ENCODE measurements at regions not wholly inside any gene's neighbourhood (a gene's known extent, or its start where the extent isn't known, plus 50 kb on each side); places are given as distances from the start of the nearest gene placed in this dataset.

DNA sequence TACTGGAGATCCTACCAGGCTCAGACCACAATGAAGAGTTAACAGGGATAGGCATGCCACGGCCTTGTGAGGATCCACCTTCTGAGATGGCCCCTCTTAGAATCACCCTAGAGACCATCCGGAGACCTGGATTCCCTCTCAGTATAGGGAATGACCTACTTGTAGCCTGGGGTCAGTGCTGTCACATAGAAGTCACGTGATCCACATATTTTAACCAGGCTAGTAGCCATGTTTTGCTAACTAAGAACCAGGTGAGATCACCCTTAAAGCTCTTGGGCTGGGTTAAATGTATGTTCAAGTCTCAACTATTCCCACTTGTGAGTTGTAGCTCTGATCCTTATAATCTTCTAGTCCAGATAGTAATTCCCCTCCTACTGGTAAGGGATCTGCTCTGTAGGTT, 215.4 kb downstream of the CCNG2 start:
- no peak for DNase-seq (ENCODE audit: low read depth)

DNA sequence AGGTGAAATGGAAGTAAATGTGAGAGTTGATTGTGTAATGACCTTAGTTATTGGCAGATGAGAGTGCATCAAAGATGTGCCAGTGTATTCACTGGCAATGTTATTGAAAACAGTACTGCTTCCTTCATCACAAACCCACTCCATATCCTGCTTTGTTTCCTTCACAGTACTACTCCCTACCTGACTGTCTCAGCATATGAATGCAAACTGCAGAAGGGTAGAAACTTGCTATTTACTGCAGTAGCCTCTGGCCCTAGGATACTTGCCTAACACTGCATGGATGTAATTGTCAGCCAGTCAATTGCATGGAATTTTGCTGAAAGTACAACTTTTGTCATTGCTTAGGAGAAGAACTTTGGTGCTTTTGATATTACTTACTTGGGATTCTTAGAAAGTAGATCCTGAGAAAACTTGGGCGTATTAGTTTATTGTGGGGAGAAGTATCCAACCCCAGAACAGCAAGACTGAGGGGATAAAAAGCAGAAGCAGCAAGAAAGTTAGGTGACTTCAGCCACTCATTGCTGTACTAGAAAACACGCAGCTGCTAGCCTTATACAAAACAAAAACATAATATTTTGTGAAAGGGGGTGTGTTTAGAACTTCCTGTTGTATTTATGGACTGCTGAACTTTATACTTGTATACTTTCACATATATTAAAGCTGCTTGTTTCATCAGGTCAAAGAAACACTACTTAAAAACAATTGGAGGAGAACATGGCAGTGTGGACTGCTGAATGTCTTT, 219.0 kb downstream of the CCNG2 start:
- DNase-seq (ENCODE audit: low read depth): no peak

DNA sequence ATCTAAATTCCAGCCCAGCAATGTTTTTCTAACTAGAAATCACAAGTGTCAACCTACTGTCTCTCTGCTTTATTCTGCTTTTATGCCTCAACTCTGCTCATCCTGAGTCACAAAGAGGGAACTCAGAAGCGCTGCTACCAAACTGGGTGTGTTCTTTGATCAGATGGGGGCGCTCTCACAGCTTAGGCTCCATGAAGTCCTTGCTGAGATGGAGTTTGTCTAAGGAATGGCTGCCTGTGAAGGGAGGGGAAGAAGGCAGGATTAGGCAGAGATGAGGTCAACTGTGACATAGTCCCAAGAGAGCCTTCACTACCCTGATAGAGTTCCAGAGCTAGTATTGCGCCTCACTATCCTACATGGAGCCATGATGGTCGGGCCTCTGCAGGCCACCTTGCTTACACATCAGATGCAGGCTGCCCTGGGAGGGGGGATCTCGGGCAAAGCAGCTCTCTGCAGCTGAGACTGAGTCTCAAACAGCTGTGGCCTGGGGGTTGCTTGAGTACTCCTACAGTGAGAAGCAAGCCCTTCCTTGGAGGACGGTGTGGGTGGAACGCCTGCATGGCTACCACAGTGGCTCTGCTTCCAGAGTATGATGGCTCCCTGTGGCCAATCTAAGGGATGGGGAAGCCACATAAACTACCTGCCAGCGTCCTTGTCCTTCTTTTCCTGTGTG, 219.9 kb downstream of the CCNG2 start:
- DNase-seq (ENCODE audit: low read depth): no peak

DNA sequence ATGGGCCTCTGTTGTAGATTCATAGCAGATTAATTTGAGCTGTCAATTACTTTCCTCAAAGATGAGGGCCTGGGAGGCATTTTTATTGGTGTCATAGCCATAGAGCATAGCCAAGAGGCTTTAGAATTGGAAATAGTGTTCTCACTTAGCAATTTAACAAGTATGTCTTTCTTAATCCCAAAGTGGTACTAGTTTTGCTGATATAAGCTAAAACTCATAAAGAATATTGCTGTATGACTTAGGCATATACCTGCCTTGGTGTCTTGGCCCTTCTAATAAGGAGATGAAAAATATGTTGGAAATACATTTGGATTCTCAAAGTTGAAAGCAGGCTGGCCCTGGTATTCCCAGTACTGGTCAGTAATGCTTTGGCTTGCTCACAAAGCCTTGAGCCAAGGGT, 221.5 kb upstream of the CXCL13 start:
- DNase-seq (ENCODE audit: low read depth): no peak

DNA sequence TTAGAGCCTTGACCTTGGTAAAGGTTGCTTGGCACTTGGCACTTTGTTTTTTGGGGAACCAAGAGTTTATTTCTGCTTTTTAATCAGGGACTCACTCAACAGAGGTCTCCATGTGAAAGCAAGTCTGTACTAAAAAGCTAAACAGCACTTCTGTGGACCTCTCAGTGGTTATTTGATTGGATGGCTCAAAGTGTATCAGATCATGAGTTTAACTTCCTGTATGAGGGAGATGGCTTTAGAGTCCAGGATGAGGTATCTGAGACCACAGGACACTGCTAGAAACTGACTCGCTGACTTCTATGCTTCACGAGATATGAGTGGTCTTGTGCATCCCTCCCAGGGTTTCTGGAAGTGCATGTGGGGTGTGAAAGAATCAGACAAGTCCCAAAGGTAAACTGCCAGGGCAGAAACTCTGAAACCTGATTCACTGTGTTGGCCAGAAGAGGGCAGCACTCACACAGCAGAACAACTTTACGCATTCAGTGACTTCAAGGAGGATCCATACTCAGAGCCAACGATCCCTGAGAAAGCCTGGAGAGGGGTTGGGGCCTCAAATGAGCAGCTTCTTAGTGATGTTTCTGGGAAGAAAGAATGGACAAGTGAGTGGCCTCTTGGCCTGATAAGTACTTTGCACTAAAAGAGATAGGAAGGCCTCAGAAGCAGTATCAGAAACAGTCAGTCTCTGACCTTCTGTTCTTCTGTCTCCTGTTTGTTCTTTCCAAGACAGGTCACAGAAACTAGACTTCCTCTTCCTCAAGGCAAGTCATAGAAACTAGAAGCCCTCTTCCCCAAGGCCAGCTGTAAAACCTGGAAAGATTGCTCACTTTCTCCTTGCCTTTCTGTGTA, 220.3 kb upstream of the CXCL13 start:
- peak; percentile 16 for DNase-seq (ENCODE audit: low read depth)

DNA sequence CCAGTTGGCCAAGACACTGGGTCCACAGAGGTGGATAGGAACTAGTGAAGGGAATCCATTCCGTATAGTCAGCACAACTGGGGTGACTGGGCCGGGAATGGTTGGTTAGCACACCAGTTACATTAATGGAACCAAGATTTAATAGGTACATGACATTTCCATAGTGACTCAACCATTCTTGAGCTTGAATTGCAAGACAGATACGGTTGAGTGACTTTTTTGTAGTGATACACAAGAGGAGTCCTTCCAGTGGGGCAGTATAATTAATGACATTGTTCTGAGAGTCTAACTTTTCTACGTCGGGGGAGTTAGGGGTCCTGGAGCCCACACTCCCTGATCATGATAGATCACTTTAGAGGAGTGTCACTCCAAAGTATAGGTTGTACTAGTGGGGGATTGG, 211.6 kb upstream of the CXCL13 start:
- no peak for DNase-seq (ENCODE audit: low read depth)

DNA sequence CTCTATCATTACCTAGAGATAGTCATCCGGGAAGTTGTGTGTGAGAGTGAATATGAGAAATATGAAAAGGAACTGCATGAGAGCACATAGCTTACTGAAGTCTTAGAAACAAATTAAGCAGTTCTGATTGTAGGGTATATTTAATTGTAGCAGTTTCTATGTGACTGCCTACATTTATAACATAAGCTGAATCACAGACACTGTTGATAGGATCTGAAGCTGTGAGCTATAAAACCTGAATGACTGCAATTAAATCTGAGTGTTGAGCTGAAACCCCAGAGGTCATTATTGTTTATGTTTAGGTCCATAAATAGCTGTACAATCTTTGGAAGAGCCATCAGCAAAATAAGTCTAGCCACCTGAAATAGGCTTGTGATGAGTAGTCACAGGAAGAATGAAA, 210.1 kb upstream of the CXCL13 start:
- no peak for DNase-seq (ENCODE audit: low read depth)

DNA sequence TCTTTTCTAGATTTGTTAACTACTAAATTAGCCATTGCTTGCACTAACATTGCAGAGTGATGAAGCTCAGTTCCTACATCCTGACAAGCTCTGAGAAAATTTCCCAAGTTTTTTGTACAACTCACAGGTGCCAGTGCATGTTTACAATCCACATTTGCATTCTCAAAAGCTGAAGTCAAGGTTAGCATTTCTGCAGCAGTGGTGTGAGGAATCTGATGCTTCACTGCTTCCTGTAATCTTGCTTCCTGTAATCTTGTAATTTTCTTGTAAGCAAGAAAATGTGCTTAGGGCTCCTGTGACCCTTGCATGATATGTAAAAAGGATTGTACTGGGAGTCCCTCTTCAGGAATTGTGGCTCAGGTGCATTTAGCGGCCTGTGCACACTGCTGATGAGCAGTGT, 207.4 kb upstream of the CXCL13 start:
- DNase-seq (ENCODE audit: low read depth): no peak

DNA sequence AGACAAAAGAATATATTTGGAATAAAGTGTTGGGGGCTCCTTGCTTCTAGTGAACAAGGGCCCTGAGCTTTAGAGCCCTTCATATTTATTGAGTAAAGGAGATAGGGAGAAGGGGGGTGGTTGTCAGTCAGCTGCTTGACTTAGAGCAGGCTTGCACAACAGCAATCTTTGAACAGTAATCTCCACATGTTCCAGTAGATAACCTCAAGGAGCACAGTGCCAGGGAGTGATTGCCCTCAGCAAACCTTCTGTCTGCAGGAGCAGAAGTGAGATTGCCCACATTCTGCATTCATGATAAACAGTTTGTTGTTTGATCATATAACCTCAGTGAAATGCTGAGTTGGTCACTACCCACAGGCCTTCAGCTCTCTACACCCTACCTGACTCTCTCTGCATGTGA, 205.8 kb upstream of the CXCL13 start:
- DNase-seq (ENCODE audit: low read depth): no peak

DNA sequence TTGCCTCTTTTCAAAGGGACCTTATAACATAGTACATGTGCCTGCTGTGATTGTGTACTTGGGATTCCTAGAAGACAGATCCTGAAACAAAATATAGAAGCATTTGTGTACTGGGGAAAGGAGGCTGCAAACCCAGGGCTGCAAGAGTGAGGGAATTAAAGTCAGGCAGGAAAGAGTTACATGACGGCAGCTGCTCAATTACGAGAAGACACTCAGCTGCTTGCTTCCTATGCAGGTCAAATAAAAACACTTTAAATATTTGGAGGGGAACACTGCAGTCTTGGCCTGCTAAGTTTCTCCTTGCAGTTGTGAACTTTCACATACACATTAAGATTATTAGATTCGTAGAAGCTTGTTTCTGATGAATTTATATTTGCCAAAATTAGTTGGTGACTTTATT, 191.9 kb upstream of the CXCL13 start:
- DNase-seq (ENCODE audit: low read depth): no peak

DNA sequence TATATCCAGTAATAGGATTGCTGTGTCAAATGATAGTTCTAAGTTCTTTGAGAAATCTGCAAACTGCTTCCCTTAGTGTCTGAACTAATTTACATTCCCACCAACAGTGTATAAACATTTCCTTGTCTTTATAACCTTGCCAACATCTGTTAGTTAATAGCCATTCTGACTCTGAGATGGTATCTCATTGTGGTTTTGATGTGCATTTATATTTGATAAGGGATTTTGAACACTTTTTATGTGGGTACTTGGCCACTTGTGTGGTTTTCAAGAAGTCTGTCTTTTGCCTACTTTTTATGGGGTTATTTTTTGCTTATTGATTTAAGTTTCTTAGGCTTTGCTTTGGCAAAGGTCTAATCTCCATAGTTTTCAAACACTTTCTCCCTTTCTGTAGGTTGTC, 189.9 kb upstream of the CXCL13 start:
- no peak for DNase-seq (ENCODE audit: low read depth)

DNA sequence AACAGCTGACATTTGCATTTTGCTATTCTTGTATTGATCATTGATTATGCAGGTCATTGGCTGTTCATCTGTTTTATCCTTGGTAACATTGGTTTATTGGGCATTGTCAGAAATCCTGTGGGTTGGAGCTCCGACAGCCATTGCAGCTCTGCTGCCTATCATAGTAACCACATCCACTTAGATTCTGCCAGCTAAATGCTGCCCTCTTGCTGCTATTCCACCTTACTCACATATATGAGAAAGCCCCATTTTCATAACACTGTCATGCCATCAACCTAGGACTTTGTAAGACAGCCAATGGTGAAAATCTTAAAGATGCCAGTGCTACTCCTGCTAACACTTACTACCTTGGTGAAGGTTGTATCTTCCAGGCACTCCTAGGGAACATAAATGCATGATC, 187.3 kb upstream of the CXCL13 start:
- DNase-seq (ENCODE audit: low read depth): no peak

DNA sequence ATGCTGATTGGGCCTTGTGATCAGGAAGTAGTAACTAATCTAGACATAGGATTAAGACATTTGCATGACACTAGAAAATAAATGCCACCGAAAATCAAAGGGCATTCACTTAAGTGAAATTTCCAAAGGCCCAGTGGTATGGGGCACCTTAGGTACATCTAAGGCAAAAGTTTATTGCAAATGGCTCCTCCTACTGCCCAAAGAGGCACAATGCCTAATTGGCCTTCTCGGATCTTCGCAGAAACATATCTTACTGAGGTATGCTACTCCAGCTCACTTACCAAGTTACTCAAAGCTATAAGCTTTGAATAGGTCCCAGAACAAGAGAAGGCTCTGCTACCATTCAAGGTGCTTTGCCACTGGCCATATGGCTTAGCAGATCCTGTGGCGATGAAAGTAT, 174.8 kb upstream of the CXCL13 start:
- DNase-seq (ENCODE audit: low read depth): no peak

DNA sequence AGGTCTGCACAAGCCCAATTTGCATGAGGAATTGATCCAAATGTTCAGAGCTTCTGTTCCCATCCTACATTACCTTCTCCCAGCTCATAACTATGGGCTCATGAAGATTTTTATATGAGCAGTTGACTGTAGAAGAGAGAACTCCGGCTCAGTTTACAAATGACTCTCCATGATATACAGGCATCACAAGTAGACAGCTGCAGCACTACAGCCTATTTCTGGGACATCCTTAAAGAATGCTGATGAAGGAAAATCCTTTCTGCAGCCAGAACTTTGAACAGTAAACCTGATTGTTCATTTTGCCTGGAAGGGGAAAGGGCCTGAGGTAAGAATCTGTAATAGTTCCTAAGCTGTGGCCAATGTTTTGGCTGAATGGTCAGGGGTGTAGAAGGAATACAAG, 174.1 kb upstream of the CXCL13 start:
- DNase-seq (ENCODE audit: low read depth): no peak

DNA sequence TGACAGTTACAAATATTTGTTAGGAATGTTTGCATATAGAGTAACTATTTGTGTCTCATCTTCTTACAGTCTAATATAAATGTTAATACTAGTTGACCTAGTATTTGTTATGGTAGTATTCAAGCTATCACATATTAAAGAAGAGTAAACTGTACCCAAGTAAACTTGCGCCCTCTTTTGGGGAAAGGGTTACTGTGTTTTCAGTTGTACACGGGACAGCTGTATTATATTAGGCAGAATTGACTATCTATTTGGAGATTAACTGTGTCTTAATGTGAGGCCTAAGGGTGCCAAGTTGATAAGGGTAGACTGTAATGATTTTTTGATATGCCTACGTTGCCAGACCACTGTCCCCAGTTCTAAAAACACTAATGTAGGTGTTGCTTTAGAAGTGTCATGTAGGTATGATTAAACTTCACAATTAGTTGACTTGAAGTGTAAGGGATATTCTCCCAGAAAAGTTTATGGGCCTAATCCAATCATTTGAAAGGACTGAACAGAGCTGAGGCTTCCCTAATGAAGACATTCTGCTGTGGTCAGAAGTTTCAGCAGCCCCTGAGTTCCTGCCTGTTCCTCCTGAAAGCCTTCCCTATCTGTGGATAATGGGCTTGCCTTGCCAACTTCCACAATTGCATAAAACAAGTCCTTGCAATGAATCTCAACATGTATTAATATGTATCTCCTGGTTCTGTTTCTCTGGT, 172.8 kb upstream of the CXCL13 start:
- DNase-seq (ENCODE audit: low read depth): no peak

DNA sequence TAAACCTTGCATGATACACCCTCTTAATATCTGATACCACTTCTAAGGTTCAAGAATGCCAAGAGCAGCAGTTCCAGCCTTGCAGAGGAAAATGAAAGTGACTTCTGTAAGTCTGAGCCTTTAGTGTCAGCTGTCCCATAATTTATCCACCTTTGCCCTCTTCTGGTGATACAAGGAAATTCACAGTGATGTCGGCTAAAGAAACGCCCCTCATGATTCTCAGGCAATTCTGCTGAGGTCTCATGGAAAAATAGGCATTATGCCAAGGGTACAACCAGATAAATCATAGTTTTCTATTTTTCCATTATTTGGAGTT, 172.2 kb upstream of the CXCL13 start:
- DNase-seq (ENCODE audit: low read depth): no peak

DNA sequence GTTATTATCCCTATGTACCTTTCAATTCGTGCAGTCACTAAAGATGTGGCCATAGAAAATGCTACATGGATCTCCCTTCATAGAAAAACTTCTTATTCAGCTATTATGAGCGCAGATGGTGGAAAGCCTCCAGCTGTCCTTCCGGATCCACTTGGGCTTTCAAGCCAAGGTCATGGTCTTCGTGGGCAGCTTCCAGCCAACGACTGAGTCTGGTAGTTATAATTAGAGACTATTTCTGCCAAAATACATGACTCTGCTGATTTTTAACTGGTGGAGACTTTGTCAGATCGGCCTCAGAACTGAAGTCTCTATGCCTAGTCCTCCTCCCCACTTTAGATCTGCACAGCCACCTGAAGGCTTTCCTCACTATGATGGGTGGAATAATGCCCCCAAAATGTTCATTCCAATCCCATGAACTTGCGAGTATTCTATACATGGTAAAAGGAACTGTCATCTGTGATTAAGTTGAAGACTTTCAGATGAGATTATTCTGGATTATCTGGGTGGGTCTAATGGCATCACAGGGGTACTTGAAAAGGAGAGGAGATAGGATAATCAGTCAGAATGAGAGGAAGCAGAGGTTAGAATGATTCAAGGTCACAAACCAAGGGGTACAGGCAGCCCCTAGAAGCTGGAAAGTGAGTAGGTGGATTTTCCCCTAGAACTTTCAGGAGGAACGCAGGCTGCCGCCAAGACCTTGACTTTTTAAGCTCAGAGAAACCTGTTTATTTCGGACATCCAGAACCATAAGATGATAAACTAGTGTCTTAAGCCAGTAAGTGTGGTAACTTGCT, 171.1 kb upstream of the CXCL13 start:
- DNase-seq (ENCODE audit: low read depth): no peak

DNA sequence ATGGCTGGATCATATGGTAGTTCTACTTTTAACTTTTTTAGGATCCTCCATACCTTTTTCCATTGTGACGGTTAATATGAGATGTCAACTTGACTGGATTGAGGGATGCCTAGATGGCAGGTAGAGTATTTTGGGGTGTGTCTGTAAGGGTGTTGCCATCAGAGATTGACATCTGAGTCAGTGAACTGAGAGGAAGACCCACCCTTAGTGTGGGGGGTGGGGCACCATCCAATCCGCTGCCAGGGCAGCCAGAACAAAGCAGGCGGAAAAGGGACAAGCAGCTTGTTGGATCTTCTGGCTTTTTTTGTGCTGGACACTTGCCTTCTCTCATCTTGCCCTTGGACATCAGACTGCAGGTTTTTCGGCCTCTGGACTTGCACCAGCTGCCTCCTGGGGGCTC, 168.5 kb upstream of the CXCL13 start:
- DNase-seq (ENCODE audit: low read depth): no peak

DNA sequence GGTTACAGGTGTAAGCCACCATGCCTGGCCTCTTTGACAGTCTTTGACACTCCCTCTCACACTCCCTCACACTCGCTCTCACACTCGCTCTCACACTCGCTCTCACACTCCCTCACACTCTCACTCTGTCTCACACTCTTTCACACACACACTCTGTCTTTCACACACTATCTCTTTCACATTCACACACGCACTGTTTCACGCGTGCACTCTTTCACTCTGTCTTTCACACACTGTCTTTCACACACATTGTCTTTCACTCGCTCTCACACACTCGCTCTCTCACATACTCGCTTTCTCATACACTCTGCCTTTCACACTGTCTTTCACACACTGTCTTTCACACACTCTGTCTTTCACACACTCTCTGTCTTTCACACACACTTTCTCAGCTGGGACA, 167.1 kb upstream of the CXCL13 start:
- no peak for DNase-seq (ENCODE audit: low read depth)

DNA sequence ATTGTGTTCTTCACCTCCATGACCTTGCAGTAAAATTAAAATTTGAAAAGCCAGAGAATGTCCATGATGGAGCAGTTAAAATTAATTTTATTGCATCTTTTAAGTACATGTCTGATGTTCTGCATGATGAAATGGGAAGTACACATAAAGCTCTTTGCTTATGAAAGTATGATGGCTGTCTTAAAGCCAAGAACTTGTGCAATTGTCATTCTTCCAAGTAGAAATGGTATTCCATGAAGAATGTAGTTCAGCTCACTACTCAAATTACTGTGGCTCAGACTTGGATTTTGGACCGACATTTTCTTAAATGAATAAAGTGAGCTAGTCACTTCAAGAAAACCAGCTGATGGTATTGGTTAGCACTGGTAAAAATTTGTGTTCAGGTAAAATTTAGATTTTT, 161.7 kb upstream of the CXCL13 start:
- no peak for DNase-seq (ENCODE audit: low read depth)

DNA sequence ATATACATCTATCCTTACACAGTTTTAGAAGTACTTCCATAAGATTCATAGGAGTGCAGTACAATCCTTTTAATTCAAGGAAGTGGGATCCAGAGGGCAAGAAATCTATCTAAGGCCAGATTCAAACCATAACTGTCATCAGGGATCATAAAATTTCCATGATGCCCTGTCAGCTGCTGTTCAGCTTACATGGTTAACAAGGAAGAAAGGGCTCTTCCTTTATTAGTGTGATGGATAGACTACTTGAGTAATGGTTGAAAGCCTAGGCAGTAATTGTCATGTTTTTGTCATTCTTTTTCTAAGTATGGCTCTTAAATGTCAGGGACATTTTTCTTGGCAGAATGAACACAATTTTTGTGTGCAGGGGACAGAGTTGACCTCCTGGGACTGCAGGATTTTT, 159.8 kb upstream of the CXCL13 start:
- no peak for DNase-seq (ENCODE audit: low read depth)

DNA sequence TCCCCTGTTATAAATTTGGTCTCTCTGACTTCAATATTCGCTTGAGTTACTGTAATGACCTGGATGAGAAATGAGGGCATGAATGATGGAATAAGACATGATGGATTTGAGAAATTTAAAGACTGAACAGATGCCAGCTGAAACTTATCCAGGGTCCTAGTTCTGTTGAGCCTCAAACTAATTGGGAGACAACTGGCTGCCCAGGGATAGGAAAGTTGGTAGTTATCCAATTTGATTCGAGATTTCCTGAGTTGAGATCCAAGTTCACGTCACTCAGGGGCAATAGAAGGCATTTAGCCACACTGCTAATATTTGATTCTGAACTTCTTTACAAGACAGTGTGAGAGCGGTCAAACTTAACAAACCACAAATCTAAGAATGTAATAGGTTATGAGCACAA, 159.0 kb upstream of the CXCL13 start:
- no peak for DNase-seq (ENCODE audit: low read depth)
